ENCODE measurements at regions not wholly inside any gene's neighbourhood (a gene's known extent, or its start where the extent isn't known, plus 50 kb on each side); places are given as distances from the start of the nearest gene placed in this dataset.

DNA sequence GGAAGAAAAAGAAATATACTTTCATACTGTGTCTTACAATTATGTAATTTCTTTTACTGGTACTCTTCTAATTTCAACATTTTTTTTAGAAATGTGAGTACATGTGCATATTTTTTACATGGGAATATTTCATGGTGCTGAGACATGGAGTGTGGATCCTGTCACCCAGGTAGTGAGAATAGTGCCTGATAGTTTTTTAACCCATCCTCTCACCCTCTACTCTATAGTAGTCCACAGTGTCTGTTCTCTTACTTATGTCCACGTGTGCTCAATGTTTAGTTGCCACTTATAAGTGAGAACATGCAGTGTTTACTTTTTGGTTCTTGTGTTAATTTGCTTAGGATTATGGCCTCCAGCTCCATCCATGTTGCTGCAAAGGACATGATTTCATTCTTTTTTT is 548.8 kb downstream of the AACS start:
- H3K4me3 ChIP-seq (replicated peaks; ENCODE audit: insufficient read depth, low read length): no peak overlapping the region
- DNase-seq (ENCODE audit: low read depth in 1 of 2, low spot score in 1 of 2): no peak
- no peak overlapping the region for H3K27ac ChIP-seq (replicated peaks)
- H3K27me3 ChIP-seq (ENCODE audit: insufficient read depth, poor library complexity, severe bottlenecking): no peaks in the 10 kb centered on the region
- TF ChIP-seq SPI1 (IDR thresholded peaks at IDR 0.05; ENCODE audit: borderline replicate concordance, low read depth) (no peak), GABPA (IDR thresholded peaks at IDR 0.05; ENCODE audit: low read depth) (no peak), POLR2AphosphoS5 (IDR thresholded peaks at IDR 0.05; ENCODE audit: low read depth) (no peak)
- TF ChIP-seq, protein P1, sequence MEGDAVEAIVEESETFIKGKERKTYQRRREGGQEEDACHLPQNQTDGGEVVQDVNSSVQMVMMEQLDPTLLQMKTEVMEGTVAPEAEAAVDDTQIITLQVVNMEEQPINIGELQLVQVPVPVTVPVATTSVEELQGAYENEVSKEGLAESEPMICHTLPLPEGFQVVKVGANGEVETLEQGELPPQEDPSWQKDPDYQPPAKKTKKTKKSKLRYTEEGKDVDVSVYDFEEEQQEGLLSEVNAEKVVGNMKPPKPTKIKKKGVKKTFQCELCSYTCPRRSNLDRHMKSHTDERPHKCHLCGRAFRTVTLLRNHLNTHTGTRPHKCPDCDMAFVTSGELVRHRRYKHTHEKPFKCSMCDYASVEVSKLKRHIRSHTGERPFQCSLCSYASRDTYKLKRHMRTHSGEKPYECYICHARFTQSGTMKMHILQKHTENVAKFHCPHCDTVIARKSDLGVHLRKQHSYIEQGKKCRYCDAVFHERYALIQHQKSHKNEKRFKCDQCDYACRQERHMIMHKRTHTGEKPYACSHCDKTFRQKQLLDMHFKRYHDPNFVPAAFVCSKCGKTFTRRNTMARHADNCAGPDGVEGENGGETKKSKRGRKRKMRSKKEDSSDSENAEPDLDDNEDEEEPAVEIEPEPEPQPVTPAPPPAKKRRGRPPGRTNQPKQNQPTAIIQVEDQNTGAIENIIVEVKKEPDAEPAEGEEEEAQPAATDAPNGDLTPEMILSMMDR (IDR thresholded peaks at IDR 0.05; ENCODE audit: insufficient read depth, low read length): no peak
- TF ChIP-seq, protein P2, sequence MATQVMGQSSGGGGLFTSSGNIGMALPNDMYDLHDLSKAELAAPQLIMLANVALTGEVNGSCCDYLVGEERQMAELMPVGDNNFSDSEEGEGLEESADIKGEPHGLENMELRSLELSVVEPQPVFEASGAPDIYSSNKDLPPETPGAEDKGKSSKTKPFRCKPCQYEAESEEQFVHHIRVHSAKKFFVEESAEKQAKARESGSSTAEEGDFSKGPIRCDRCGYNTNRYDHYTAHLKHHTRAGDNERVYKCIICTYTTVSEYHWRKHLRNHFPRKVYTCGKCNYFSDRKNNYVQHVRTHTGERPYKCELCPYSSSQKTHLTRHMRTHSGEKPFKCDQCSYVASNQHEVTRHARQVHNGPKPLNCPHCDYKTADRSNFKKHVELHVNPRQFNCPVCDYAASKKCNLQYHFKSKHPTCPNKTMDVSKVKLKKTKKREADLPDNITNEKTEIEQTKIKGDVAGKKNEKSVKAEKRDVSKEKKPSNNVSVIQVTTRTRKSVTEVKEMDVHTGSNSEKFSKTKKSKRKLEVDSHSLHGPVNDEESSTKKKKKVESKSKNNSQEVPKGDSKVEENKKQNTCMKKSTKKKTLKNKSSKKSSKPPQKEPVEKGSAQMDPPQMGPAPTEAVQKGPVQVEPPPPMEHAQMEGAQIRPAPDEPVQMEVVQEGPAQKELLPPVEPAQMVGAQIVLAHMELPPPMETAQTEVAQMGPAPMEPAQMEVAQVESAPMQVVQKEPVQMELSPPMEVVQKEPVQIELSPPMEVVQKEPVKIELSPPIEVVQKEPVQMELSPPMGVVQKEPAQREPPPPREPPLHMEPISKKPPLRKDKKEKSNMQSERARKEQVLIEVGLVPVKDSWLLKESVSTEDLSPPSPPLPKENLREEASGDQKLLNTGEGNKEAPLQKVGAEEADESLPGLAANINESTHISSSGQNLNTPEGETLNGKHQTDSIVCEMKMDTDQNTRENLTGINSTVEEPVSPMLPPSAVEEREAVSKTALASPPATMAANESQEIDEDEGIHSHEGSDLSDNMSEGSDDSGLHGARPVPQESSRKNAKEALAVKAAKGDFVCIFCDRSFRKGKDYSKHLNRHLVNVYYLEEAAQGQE (IDR thresholded peaks at IDR 0.05; ENCODE audit: insufficient replicate concordance, low read depth): no peak

DNA sequence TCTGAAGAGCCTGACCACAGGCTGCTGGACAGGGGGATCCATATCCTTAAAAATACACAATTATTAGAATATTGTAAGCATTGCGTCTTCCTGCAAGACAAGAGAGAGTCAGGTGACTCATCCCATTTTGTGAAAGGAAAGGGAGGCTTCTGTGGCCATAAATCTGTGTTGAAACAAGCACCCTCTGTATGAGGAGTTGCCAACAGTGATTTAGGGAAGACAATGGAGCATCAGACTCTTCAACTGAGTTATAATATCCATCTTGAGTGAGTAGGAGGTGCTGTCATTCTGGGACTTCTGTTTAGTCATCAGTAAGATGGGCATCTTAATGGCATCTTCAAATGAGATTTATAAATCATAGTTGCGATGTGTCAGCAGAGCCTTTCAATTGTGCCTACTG is 554.5 kb downstream of the AACS start:
- H3K27me3 ChIP-seq (ENCODE audit: insufficient read depth, poor library complexity, severe bottlenecking): no peaks in the 10 kb centered on the region
- no peak overlapping the region for H3K4me3 ChIP-seq (replicated peaks; ENCODE audit: insufficient read depth, low read length)
- H3K27ac ChIP-seq (replicated peaks): no peak overlapping the region
- DNase-seq (ENCODE audit: low read depth in 1 of 2, low spot score in 1 of 2): no peak
- TF ChIP-seq SPI1 (IDR thresholded peaks at IDR 0.05; ENCODE audit: borderline replicate concordance, low read depth) (no peak), GABPA (IDR thresholded peaks at IDR 0.05; ENCODE audit: low read depth) (no peak)
- TF ChIP-seq, protein P2 (IDR thresholded peaks at IDR 0.05; ENCODE audit: insufficient replicate concordance, low read depth): no peak

DNA sequence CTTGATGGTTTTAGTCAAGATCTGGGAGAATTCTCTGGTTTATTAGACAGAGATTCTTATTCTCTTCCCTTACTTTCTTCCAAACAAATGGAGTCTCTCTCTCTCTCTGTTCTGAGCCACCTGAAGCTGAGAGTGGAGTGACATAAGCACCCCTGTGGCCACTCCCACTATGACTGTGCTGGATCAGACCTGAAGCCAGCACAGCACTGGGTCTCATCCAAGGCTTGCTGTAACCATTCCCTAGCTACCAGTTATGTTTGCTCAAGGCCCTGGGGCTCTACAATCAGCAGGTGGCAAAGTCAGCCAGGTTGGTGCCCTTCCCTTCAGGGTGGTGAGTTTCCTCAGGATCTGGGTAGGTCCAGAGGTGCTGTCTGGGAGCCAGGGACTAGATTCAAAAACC is 568.5 kb downstream of the AACS start:
- TF ChIP-seq, protein P2 (IDR thresholded peaks at IDR 0.05; ENCODE audit: insufficient replicate concordance, low read depth): no peak
- H3K27ac ChIP-seq (replicated peaks): no peak overlapping the region
- DNase-seq (ENCODE audit: low read depth in 1 of 2, low spot score in 1 of 2): no peak
- no peaks in the 10 kb centered on the region for H3K27me3 ChIP-seq (ENCODE audit: insufficient read depth, poor library complexity, severe bottlenecking)
- H3K4me3 ChIP-seq (replicated peaks; ENCODE audit: insufficient read depth, low read length): no peak overlapping the region

DNA sequence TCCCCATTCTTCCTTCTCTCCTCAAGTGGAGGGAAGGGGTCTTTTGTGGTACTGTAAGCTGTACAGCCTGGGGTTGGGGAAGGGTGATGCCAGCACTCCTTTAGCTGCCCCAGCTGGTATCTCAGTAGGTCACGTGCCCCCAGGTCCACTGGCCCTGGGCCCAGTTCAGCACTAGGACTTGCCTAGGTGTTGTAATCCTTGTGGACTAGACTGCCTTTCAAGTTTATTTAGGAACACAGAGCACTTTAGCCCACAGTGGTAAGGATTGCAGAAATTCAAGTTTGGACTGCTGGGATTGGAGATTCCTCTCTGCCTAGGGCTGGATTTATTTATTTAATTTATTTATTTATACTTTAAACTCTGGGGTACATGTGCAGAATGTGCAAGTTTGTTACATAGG is 569.6 kb downstream of the AACS start:
- no peaks in the 10 kb centered on the region for H3K27me3 ChIP-seq (ENCODE audit: insufficient read depth, poor library complexity, severe bottlenecking)
- TF ChIP-seq, protein P2 (IDR thresholded peaks at IDR 0.05; ENCODE audit: insufficient replicate concordance, low read depth): no peak
- TF ChIP-seq GABPA (IDR thresholded peaks at IDR 0.05; ENCODE audit: low read depth) (no peak), POLR2AphosphoS5 (IDR thresholded peaks at IDR 0.05; ENCODE audit: low read depth) (no peak), SPI1 (IDR thresholded peaks at IDR 0.05; ENCODE audit: borderline replicate concordance, low read depth) (no peak)
- TF ChIP-seq, protein P1 (IDR thresholded peaks at IDR 0.05; ENCODE audit: insufficient read depth, low read length): no peak
- no peak for DNase-seq (ENCODE audit: low read depth in 1 of 2, low spot score in 1 of 2)
- H3K27ac ChIP-seq (replicated peaks): no peak overlapping the region
- H3K4me3 ChIP-seq (replicated peaks; ENCODE audit: insufficient read depth, low read length): no peak overlapping the region

All from HL-60 (cell line).